CD14-positive monocyte (primary cell): ENCODE measurements at regions not wholly inside any gene's neighbourhood (a gene's known extent, or its start where the extent isn't known, plus 50 kb on each side); places are given as distances from the start of the nearest gene placed in this dataset.

Experiments
- DNase-seq, 3 donors: peaks; one replicate each; pipeline ENCODE4 v3.0.0-alpha.2; 2011 to 2022
- H2AFZ ChIP-seq: 2 replicates; pipeline ENCODE4 v1.6.0; 2012; ENCODE audit warnings: mild to moderate bottlenecking, low read depth, low read length, inconsistent platforms; ENCODE audit not compliant: insufficient read depth, poor library complexity, severe bottlenecking
- H3K27ac ChIP-seq, 2 donors: 1 replicate in 1 of 2; 2 replicates in 1 of 2; pipeline ENCODE4 v1.5.1; 2012 to 2013; ENCODE audit warnings: low read length in 2 of 2, control low read depth in 1 of 2, inconsistent platforms in 1 of 2, low read depth in 1 of 2, mild to moderate bottlenecking in 1 of 2
- H3K27me3 ChIP-seq, 2 donors: one replicate each; pipeline versions ENCODE4 v1.6.0 to v1.6.1; 2011 to 2013; ENCODE audit warnings: low read length in 2 of 2; ENCODE audit not compliant: control insufficient read depth in 2 of 2, insufficient read depth in 2 of 2
- H3K36me3 ChIP-seq, 2 donors: replicated peaks in 1 of 2; 1 replicate in 1 of 2; 2 replicates in 1 of 2; pipeline versions ENCODE4 v1.5.1 to v1.6.1; 2012 to 2013; ENCODE audit warnings: low read length in 2 of 2, control low read depth in 1 of 2, inconsistent platforms in 1 of 2, mild to moderate bottlenecking in 1 of 2; ENCODE audit not compliant: insufficient read depth in 2 of 2, control insufficient read depth in 1 of 2
- H3K4me1 ChIP-seq, 2 donors: 1 replicate in 1 of 2; 2 replicates in 1 of 2; pipeline versions ENCODE4 v1.5.1 to v1.6.1; 2012 to 2013; ENCODE audit warnings: low read length in 2 of 2, control low read depth in 1 of 2, inconsistent platforms in 1 of 2, mild to moderate bottlenecking in 1 of 2, moderate library complexity in 1 of 2; ENCODE audit not compliant: insufficient read depth in 2 of 2, control insufficient read depth in 1 of 2
- H3K4me2 ChIP-seq: replicated peaks from 2 replicates; pipeline ENCODE3; 2012; ENCODE audit warnings: low read length, moderate library complexity, mild to moderate bottlenecking; ENCODE audit not compliant: poor library complexity, severe bottlenecking; ENCODE audit errors: extremely low read depth
- H3K4me3 ChIP-seq, 3 experiments: fragments of 200-600 bp in 1 of 3; sonication (generic) in 1 of 3; replicated peaks in 1 of 3; 1 replicate in 2 of 3; 2 replicates in 1 of 3; pipeline ENCODE4 v1.5.1; 2011 to 2013; ENCODE audit warnings: low read length in 3 of 3, mild to moderate bottlenecking in 3 of 3, control low read depth in 2 of 3, low read depth in 2 of 3, inconsistent platforms in 1 of 3, moderate library complexity in 1 of 3
- H3K79me2 ChIP-seq: 2 replicates; pipeline ENCODE4 v1.6.0; 2012; ENCODE audit warnings: mild to moderate bottlenecking, control low read depth, inconsistent platforms, low read length, moderate library complexity; ENCODE audit not compliant: insufficient read depth
- H3K9ac ChIP-seq: 2 replicates; pipeline ENCODE4 v1.6.0; 2017; ENCODE audit warnings: low read length, mild to moderate bottlenecking; ENCODE audit not compliant: insufficient read depth, poor library complexity, severe bottlenecking
- H3K9me3 ChIP-seq, 2 donors: replicated peaks in 1 of 2; 1 replicate in 1 of 2; 2 replicates in 1 of 2; pipeline versions ENCODE4 v1.5.1 to v1.6.1; 2012 to 2013; ENCODE audit warnings: low read length in 2 of 2, control low read depth in 1 of 2; ENCODE audit not compliant: control insufficient read depth in 1 of 2, insufficient read depth in 1 of 2
- H4K20me1 ChIP-seq: 2 replicates; pipeline ENCODE4 v1.6.0; 2012; ENCODE audit warnings: mild to moderate bottlenecking, low read length, control low read depth, moderate library complexity; ENCODE audit not compliant: insufficient read depth
- H3K27ac Mint-ChIP-seq, 7 donors: one replicate each; pipeline ENCODE4 v1.8.0; 2020; ENCODE audit warnings: mild to moderate bottlenecking in 7 of 7, mixed read lengths in 7 of 7, moderate library complexity in 6 of 7, inconsistent platforms in 2 of 7
- H3K27me3 Mint-ChIP-seq, 3 donors: one replicate each; pipeline ENCODE4 v1.8.0; 2021 to 2022; ENCODE audit warnings: low read depth in 3 of 3, mild to moderate bottlenecking in 3 of 3, mixed read lengths in 3 of 3, moderate library complexity in 3 of 3, inconsistent platforms in 1 of 3
- H3K36me3 Mint-ChIP-seq, 2 donors: one replicate each; pipeline ENCODE4 v1.8.0; 2020; ENCODE audit warnings: mixed read lengths in 2 of 2, inconsistent platforms in 1 of 2, mild to moderate bottlenecking in 1 of 2
- H3K4me1 Mint-ChIP-seq: one replicate; pipeline ENCODE4 v1.8.0; 2020; ENCODE audit warnings: mild to moderate bottlenecking, mixed read lengths
- H3K4me3 Mint-ChIP-seq, 2 donors: one replicate each; pipeline ENCODE4 v1.8.0; 2020; ENCODE audit warnings: mild to moderate bottlenecking in 2 of 2, mixed read lengths in 2 of 2, moderate library complexity in 1 of 2
- H3K9me3 Mint-ChIP-seq, 7 donors: one replicate each; pipeline ENCODE4 v1.8.0; 2020 to 2022; ENCODE audit warnings: mixed read lengths in 7 of 7, mild to moderate bottlenecking in 6 of 7, moderate library complexity in 6 of 7, inconsistent platforms in 2 of 7
- WGBS: methylation state at CpG from one replicate; pipeline ENCODE4 v1.1.5; 2013; ENCODE audit warnings: missing lambda C conversion rate; ENCODE audit not compliant: insufficient coverage; 5-methylcytosine and 5-hydroxymethylcytosine counted together
- intact Hi-C, 2 donors: fragments of 100-400 bp; cut with micrococcal nuclease; formaldehyde crosslinking; loops; one replicate each; pipeline versions ENCODE4 v1.15.0 to v1.15.1; 2023
- TF ChIP-seq, protein P1 (sequence below): fragments of 200-600 bp; IDR thresholded peaks from one replicate; pipeline ENCODE4 v1.8.0; 2022; ENCODE audit warnings: antibody characterized with exemption, mild to moderate bottlenecking

DNA sequence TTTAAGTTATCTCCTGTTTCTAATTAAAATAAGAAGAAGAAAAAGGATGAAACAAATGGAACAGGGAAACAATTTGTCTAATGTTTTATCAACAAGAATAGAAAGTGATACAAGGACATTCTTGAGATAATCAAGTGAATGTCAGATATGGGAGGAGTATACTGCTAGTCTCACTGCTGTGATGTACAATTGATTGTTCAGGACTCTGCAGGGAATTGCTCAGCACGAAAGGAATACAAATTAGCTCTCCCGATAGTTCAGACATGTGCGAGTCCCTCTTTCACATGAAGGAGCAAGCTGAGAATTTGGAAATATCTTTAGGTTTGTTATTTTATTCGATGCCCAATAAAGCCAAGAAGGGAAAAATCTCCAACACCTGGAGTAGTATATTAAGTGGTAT, 57.3 kb upstream of the FSTL5 start:
- H3K4me2 ChIP-seq: no peak overlapping the region
- Mint-ChIP-seq H3K36me3 (no peaks in the 10 kb centered on the region), H3K27ac (no peak overlapping the region), H3K27me3 (no peaks in the 10 kb centered on the region), H3K4me3 (no peak overlapping the region), H3K4me1 (no peaks in the 10 kb centered on the region), H3K9me3 (peaks cover 0 to 4% (median 0%) of the 10 kb centered on the region in 7 donors)
- no peak for DNase-seq
- H2AFZ ChIP-seq: no peak overlapping the region
- H3K9me3 ChIP-seq: no peaks in the 10 kb centered on the region
- no peaks in the 10 kb centered on the region for H4K20me1 ChIP-seq
- H3K9ac ChIP-seq: no peak overlapping the region
- no peaks in the 10 kb centered on the region for H3K36me3 ChIP-seq
- H3K4me3 ChIP-seq: no peak overlapping the region
- H3K79me2 ChIP-seq: no peaks in the 10 kb centered on the region
- no peak overlapping the region for H3K27ac ChIP-seq
- no peaks in the 10 kb centered on the region for H3K27me3 ChIP-seq
- 93% methylated on average over 3 of the region's 4 CpGs for WGBS
- TF ChIP-seq, protein P1, sequence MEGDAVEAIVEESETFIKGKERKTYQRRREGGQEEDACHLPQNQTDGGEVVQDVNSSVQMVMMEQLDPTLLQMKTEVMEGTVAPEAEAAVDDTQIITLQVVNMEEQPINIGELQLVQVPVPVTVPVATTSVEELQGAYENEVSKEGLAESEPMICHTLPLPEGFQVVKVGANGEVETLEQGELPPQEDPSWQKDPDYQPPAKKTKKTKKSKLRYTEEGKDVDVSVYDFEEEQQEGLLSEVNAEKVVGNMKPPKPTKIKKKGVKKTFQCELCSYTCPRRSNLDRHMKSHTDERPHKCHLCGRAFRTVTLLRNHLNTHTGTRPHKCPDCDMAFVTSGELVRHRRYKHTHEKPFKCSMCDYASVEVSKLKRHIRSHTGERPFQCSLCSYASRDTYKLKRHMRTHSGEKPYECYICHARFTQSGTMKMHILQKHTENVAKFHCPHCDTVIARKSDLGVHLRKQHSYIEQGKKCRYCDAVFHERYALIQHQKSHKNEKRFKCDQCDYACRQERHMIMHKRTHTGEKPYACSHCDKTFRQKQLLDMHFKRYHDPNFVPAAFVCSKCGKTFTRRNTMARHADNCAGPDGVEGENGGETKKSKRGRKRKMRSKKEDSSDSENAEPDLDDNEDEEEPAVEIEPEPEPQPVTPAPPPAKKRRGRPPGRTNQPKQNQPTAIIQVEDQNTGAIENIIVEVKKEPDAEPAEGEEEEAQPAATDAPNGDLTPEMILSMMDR: no peak
- intact Hi-C loops: no loop called here
- no peaks in the 10 kb centered on the region for H3K4me1 ChIP-seq
